ENCODE measurements at regions not wholly inside any gene's neighbourhood (a gene's known extent, or its start where the extent isn't known, plus 50 kb on each side); places are given as distances from the start of the nearest gene placed in this dataset.

GRCh38 chr4:11598591-11598990 is 169.9 kb upstream of the HS3ST1 start:
- Histone ChIP-seq H3K4me3 (ENCODE audit: low read depth, low read length, poor library complexity, severe bottlenecking) (no peak overlapping the region), H3K4me1 (ENCODE audit: insufficient read depth, low read length, poor library complexity, severe bottlenecking) (no peaks in the 10 kb centered on the region), H3K27me3 (replicated peaks; ENCODE audit: insufficient read depth, low read depth, low read length, poor library complexity) (no peaks in the 10 kb centered on the region), H3K9me3 (ENCODE audit: low read depth, low read length, poor library complexity, severe bottlenecking) (peaks cover 28% of the 10 kb centered on the region), H3K27ac (ENCODE audit: low read depth, low read length, poor library complexity, severe bottlenecking) (no peak overlapping the region), H3K36me3 (ENCODE audit: insufficient read depth, low read length, poor library complexity, severe bottlenecking) (no peaks in the 10 kb centered on the region)
- BruUV-seq (replicated peaks): no TSS peak
- DNase-seq (ENCODE audit: low spot score): no peak
- ChIA-PET POLR2A (ENCODE audit: low non-redundant PET) (no interaction called here), CTCF (no interaction called here)
- no peak for TF ChIP-seq CTCF (conservative IDR thresholded peaks at IDR 0.05; ENCODE audit: low read depth, low read length)
- no peak for TF ChIP-seq EZH2 (IDR thresholded peaks at IDR 0.05; ENCODE audit: borderline replicate concordance, low read depth, low read length, poor library complexity, severe bottlenecking)
- intact Hi-C loops (cut with micrococcal nuclease; ENCODE audit: unreplicated experiment): no loop called here

- CTCF ChIA-PET: no interaction called here
- H3K27me3 ChIP-seq (replicated peaks; ENCODE audit: insufficient read depth, low read depth, low read length, poor library complexity): no peaks in the 10 kb centered on the region
- H3K4me3 ChIP-seq (ENCODE audit: low read depth, low read length, poor library complexity, severe bottlenecking): no peak overlapping the region
- no TSS peak for BruUV-seq (replicated peaks)
- TF ChIP-seq EZH2 (IDR thresholded peaks at IDR 0.05; ENCODE audit: borderline replicate concordance, low read depth, low read length, poor library complexity, severe bottlenecking): no peak
- TF ChIP-seq CTCF (conservative IDR thresholded peaks at IDR 0.05; ENCODE audit: low read depth, low read length): no peak
- intact Hi-C loops (cut with micrococcal nuclease; ENCODE audit: unreplicated experiment): no loop called here
- H3K4me1 ChIP-seq (ENCODE audit: insufficient read depth, low read length, poor library complexity, severe bottlenecking): no peaks in the 10 kb centered on the region
- H3K36me3 ChIP-seq (ENCODE audit: insufficient read depth, low read length, poor library complexity, severe bottlenecking): no peaks in the 10 kb centered on the region
- no peak overlapping the region for H3K27ac ChIP-seq (ENCODE audit: low read depth, low read length, poor library complexity, severe bottlenecking)
- POLR2A ChIA-PET (ENCODE audit: low non-redundant PET): no interaction called here
- peaks cover 35% of the 10 kb centered on the region for H3K9me3 ChIP-seq (ENCODE audit: low read depth, low read length, poor library complexity, severe bottlenecking)
- no peak for DNase-seq (ENCODE audit: low spot score)
Measured at GRCh38 chr4:11597506-11597905, 168.8 kb upstream of the HS3ST1 start.

GRCh38 chr4:11596989-11597388 is 168.3 kb upstream of the HS3ST1 start:
- Histone ChIP-seq H3K9me3 (ENCODE audit: low read depth, low read length, poor library complexity, severe bottlenecking) (peaks cover 39% of the 10 kb centered on the region), H3K27me3 (replicated peaks; ENCODE audit: insufficient read depth, low read depth, low read length, poor library complexity) (no peaks in the 10 kb centered on the region), H3K4me1 (ENCODE audit: insufficient read depth, low read length, poor library complexity, severe bottlenecking) (no peaks in the 10 kb centered on the region), H3K27ac (ENCODE audit: low read depth, low read length, poor library complexity, severe bottlenecking) (no peak overlapping the region), H3K4me3 (ENCODE audit: low read depth, low read length, poor library complexity, severe bottlenecking) (no peak overlapping the region), H3K36me3 (ENCODE audit: insufficient read depth, low read length, poor library complexity, severe bottlenecking) (no peaks in the 10 kb centered on the region)
- ChIA-PET CTCF (no interaction called here), POLR2A (ENCODE audit: low non-redundant PET) (no interaction called here)
- TF ChIP-seq CTCF (conservative IDR thresholded peaks at IDR 0.05; ENCODE audit: low read depth, low read length) (no peak), EZH2 (IDR thresholded peaks at IDR 0.05; ENCODE audit: borderline replicate concordance, low read depth, low read length, poor library complexity, severe bottlenecking) (no peak)
- no TSS peak for BruUV-seq (replicated peaks)
- DNase-seq (ENCODE audit: low spot score): no peak
- intact Hi-C loops (cut with micrococcal nuclease; ENCODE audit: unreplicated experiment): no loop called here

All from A673 (cell line).